ENCODE measurements at regions not wholly inside any gene's neighbourhood (a gene's known extent, or its start where the extent isn't known, plus 50 kb on each side); places are given as distances from the start of the nearest gene placed in this dataset.

- TF ChIP-seq CTCF (conservative IDR thresholded peaks at IDR 0.05 in 1 of 2, IDR thresholded peaks at IDR 0.05 in 1 of 2; ENCODE audit: low read depth in 1 of 2, low read length in 2 of 2): no peak
- TF ChIP-seq EZH2 (IDR thresholded peaks at IDR 0.05; ENCODE audit: low read length, missing control alignments): no peak
Observed at GRCh38 chr3:20564966-20565365, 379.0 kb upstream of the SGO1 start.

All from fibroblast of lung (primary cell).